GM19468 (cell line): ENCODE measurements at regions not wholly inside any gene's neighbourhood (a gene's known extent, or its start where the extent isn't known, plus 50 kb on each side); places are given as distances from the start of the nearest gene placed in this dataset.

Source experiments
- ATAC-seq: cut with Tn5 transposase; IDR thresholded peaks from one replicate; pipeline ENCODE4 v1.9.1; 2021; ENCODE audit warnings: mild to moderate bottlenecking, moderate library complexity, moderate number of reproducible peaks; ENCODE audit not compliant: unreplicated experiment; ENCODE audit errors: extremely low read depth

GRCh38 chr7:94054130-94054529 is 50.0 kb upstream of the BET1 start:
- ATAC-seq: no peak

DNA sequence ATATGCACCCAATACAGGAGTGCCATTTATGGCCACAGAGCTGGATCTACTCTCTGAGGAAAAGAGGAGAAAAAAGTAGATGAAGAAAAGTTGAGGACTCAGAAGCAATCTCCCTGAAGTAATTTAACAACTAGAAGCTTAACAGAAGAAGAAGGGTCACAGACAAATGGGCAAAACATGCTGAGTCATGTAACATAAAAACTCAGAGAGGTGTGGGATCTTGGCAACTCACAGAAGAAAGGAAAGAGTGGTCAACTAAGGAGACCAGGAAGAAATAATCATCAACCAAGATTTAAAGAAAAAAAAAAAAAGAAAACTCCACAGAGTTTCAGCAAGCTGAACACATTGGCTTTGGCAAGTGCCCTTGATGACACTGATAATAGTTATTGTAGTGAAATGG is 51.8 kb upstream of the BET1 start:
- no peak for ATAC-seq

GRCh38 chr7:94056796-94057207 is 52.6 kb upstream of the BET1 start:
- ATAC-seq: no peak

- ATAC-seq: no peak
Observed at GRCh38 chr7:94057955-94058354, 53.8 kb upstream of the BET1 start.

- peak; percentile 63 for ATAC-seq
Observed at GRCh38 chr7:94059746-94060145, 55.6 kb upstream of the BET1 start.

- ATAC-seq: no peak
Observed at GRCh38 chr7:94060752-94061151, 56.6 kb upstream of the BET1 start.

DNA sequence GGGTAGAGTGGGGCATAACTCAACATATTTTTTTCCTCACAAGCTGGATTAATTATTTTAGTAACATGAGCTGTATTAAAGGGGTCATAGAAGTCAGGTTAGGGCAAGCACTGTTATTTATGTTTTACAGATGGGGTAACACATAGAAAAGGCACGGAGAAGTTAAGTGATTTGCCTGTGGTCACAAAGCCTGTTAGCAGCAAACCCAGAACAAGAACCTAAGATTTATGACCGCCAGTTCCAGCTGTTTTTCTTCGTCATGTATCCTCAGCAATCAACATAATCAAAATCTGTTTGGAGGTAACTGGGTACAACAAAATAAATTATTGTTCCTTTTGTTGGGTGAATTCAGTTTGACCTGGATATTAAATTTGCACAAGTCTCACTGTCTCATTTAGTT is 57.2 kb upstream of the BET1 start:
- ATAC-seq: no peak

- no peak for ATAC-seq
Observed at GRCh38 chr7:94062372-94062771, 58.2 kb upstream of the BET1 start.

DNA sequence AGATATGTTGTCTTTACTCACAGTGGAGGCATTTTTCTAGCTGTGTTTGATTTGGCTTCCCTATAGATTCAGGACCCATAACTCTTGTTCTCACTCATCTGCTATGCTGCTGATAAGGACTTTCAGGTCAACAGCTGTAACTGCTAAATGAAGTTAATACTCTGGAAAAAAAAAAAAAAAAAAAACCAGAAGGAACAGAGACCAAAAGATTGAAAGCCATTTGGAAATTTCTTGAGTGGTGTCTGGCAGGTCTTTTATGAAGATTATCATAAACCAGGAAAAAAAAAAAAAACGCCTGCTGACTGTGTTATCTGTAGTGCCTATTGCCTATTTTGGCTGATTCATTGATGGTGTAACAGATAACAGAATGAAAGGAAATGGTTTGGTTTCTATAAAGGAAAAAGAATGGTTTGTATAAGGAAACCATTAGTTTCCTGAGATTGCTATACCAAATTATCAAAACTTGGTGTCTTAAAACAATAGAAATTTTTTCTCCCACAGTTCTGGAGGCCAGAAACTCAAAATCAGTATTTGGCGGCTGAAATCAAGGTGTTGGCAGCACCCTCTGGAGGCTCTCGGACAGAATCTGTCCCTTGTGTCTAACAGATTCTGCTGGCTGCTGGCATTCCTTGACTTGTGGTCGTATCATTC is 60.5 kb upstream of the BET1 start:
- ATAC-seq: no peak

GRCh38 chr7:94067047-94067446 is 62.9 kb upstream of the BET1 start:
- ATAC-seq: no peak

GRCh38 chr7:94067506-94067905 is 63.4 kb upstream of the BET1 start:
- no peak for ATAC-seq

- peak; percentile 20 for ATAC-seq
Observed at GRCh38 chr7:94069162-94069739, 65.1 kb upstream of the BET1 start.

GRCh38 chr7:94080551-94080950 is 76.4 kb upstream of the BET1 start:
- ATAC-seq: no peak

DNA sequence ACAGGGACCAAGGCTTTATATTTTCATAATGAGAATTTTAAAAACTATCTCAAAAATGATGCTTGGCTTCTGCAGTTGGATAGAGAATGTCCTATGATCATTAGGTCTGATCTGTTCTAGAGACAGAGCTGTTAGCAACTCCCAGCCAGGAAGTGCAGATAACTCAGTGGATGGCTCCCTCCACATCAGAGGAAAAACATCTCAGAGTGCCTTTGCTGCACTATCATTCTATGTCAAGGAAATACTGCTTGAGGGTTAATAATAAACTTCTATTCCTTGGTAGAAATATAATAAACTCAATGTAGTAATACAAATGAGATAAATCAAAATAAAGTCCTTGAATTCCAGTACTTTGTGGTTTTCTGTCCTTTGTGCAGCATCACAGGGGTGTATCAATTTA is 78.0 kb upstream of the BET1 start:
- no peak for ATAC-seq

GRCh38 chr7:94087664-94088352 is 83.7 kb upstream of the BET1 start:
- peak; percentile 97 for ATAC-seq

GRCh38 chr7:94088560-94088959 is 84.4 kb upstream of the BET1 start:
- no peak for ATAC-seq

- no peak for ATAC-seq
Observed at GRCh38 chr7:94089806-94090205, 85.7 kb upstream of the BET1 start.

DNA sequence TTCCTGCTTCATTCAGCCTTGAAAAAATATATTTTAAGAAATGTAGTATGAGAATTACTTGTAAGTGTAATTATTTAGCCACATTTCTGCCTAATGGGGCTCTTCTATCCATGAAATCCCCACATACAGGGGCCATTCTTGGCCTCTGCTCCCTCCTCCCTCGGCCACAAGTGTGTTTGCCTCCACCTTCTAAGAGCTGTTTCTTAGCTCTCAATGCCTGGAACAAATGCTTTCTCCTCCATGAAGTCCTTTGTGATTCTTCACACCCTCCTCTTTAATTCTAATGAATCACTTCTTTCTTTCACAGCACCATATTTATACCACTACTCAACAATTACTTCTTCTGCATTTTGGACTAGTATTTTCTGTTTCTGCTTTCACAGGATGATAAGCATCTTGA is 88.8 kb upstream of the BET1 start:
- ATAC-seq: no peak

- ATAC-seq: no peak
Observed at GRCh38 chr7:94094298-94094697, 90.1 kb upstream of the BET1 start.

GRCh38 chr7:94095316-94096009 is 91.3 kb upstream of the BET1 start:
- ATAC-seq: no peak

- ATAC-seq: no peak
Observed at GRCh38 chr7:94099679-94100078, 95.5 kb upstream of the BET1 start.
